ENCODE measurements at regions not wholly inside any gene's neighbourhood (a gene's known extent, or its start where the extent isn't known, plus 50 kb on each side); places are given as distances from the start of the nearest gene placed in this dataset.

- no peak overlapping the region for H3K27ac ChIP-seq (ENCODE audit: low read length)
- no CpG with 5 or more reads among the region's 3 CpGs for WGBS (ENCODE audit: insufficient coverage, insufficient read length)
- H3K4me1 ChIP-seq (ENCODE audit: control insufficient read depth, insufficient read depth, low read length) = peaks cover 20% of the 10 kb centered on the region
- no peaks in the 10 kb centered on the region for H3K9me3 ChIP-seq (ENCODE audit: control insufficient read depth, insufficient read depth, low read length)
- H3K27me3 ChIP-seq (ENCODE audit: control insufficient read depth, insufficient read depth, low read length) = no peaks in the 10 kb centered on the region
- no peak for DNase-seq (ENCODE audit: low read depth, low spot score)
- no peaks in the 10 kb centered on the region for H3K36me3 ChIP-seq (ENCODE audit: control insufficient read depth, insufficient read depth, low read length)
- H3K4me3 ChIP-seq (ENCODE audit: low read length) = no peak overlapping the region
Measured at GRCh38 chr19:28293685-28294084, 919.3 kb downstream of the UQCRFS1 start.

- no CpG with 5 or more reads among the region's 10 CpGs for WGBS (ENCODE audit: insufficient coverage, insufficient read length)
- Histone ChIP-seq H3K4me1 (ENCODE audit: control insufficient read depth, insufficient read depth, low read length) (peaks cover 20% of the 10 kb centered on the region), H3K4me3 (ENCODE audit: low read length) (no peak overlapping the region), H3K27ac (ENCODE audit: low read length) (no peak overlapping the region), H3K9me3 (ENCODE audit: control insufficient read depth, insufficient read depth, low read length) (no peaks in the 10 kb centered on the region), H3K36me3 (ENCODE audit: control insufficient read depth, insufficient read depth, low read length) (no peaks in the 10 kb centered on the region), H3K27me3 (ENCODE audit: control insufficient read depth, insufficient read depth, low read length) (no peaks in the 10 kb centered on the region)
- DNase-seq (ENCODE audit: low read depth, low spot score) = peak; percentile 50
Measured at GRCh38 chr19:28292822-28293500, 920.0 kb downstream of the UQCRFS1 start.

GRCh38 chr19:28291874-28292273, 921.1 kb downstream of the UQCRFS1 start:
- DNase-seq (ENCODE audit: low read depth, low spot score) = no peak
- Histone ChIP-seq H3K4me3 (ENCODE audit: low read length) (no peak overlapping the region), H3K27me3 (ENCODE audit: control insufficient read depth, insufficient read depth, low read length) (no peaks in the 10 kb centered on the region), H3K9me3 (ENCODE audit: control insufficient read depth, insufficient read depth, low read length) (no peaks in the 10 kb centered on the region), H3K4me1 (ENCODE audit: control insufficient read depth, insufficient read depth, low read length) (peaks cover 20% of the 10 kb centered on the region), H3K27ac (ENCODE audit: low read length) (no peak overlapping the region), H3K36me3 (ENCODE audit: control insufficient read depth, insufficient read depth, low read length) (no peaks in the 10 kb centered on the region)
- no CpG with 5 or more reads among the region's 4 CpGs for WGBS (ENCODE audit: insufficient coverage, insufficient read length)

GRCh38 chr19:28290963-28291657, 921.8 kb downstream of the UQCRFS1 start:
- Histone ChIP-seq H3K9me3 (ENCODE audit: control insufficient read depth, insufficient read depth, low read length) (no peaks in the 10 kb centered on the region), H3K4me1 (ENCODE audit: control insufficient read depth, insufficient read depth, low read length) (peaks cover 20% of the 10 kb centered on the region), H3K36me3 (ENCODE audit: control insufficient read depth, insufficient read depth, low read length) (no peaks in the 10 kb centered on the region), H3K27ac (ENCODE audit: low read length) (no peak overlapping the region), H3K4me3 (ENCODE audit: low read length) (no peak overlapping the region), H3K27me3 (ENCODE audit: control insufficient read depth, insufficient read depth, low read length) (no peaks in the 10 kb centered on the region)
- no peak for DNase-seq (ENCODE audit: low read depth, low spot score)
- no CpG with 5 or more reads among the region's 3 CpGs for WGBS (ENCODE audit: insufficient coverage, insufficient read length)

- H3K27me3 ChIP-seq (ENCODE audit: control insufficient read depth, insufficient read depth, low read length) = no peaks in the 10 kb centered on the region
- no peak for DNase-seq (ENCODE audit: low read depth, low spot score)
- H3K4me3 ChIP-seq (ENCODE audit: low read length) = no peak overlapping the region
- no peak overlapping the region for H3K27ac ChIP-seq (ENCODE audit: low read length)
- peaks cover 20% of the 10 kb centered on the region for H3K4me1 ChIP-seq (ENCODE audit: control insufficient read depth, insufficient read depth, low read length)
- H3K36me3 ChIP-seq (ENCODE audit: control insufficient read depth, insufficient read depth, low read length) = no peaks in the 10 kb centered on the region
- WGBS (ENCODE audit: insufficient coverage, insufficient read length) = no CpG with 5 or more reads among the region's 9 CpGs
- H3K9me3 ChIP-seq (ENCODE audit: control insufficient read depth, insufficient read depth, low read length) = no peaks in the 10 kb centered on the region
Measured at GRCh38 chr19:28289295-28290063, 923.5 kb downstream of the UQCRFS1 start.

- Histone ChIP-seq H3K4me1 (ENCODE audit: control insufficient read depth, insufficient read depth, low read length) (peaks cover 16% of the 10 kb centered on the region), H3K9me3 (ENCODE audit: control insufficient read depth, insufficient read depth, low read length) (no peaks in the 10 kb centered on the region), H3K4me3 (ENCODE audit: low read length) (no peak overlapping the region)
Measured at GRCh38 chr19:28288572-28289264, 924.2 kb downstream of the UQCRFS1 start.

GRCh38 chr19:28285917-28286316, 927.0 kb downstream of the UQCRFS1 start:
- no peak overlapping the region for H3K4me3 ChIP-seq (ENCODE audit: low read length)
- no peak for DNase-seq (ENCODE audit: low read depth, low spot score)
- H3K36me3 ChIP-seq (ENCODE audit: control insufficient read depth, insufficient read depth, low read length) = no peaks in the 10 kb centered on the region
- no peaks in the 10 kb centered on the region for H3K9me3 ChIP-seq (ENCODE audit: control insufficient read depth, insufficient read depth, low read length)
- H3K4me1 ChIP-seq (ENCODE audit: control insufficient read depth, insufficient read depth, low read length) = peaks cover 2% of the 10 kb centered on the region; the same call in 1 of the 2 replicates
- no peaks in the 10 kb centered on the region for H3K27me3 ChIP-seq (ENCODE audit: control insufficient read depth, insufficient read depth, low read length)
- H3K27ac ChIP-seq (ENCODE audit: low read length) = no peak overlapping the region
- no CpG with 5 or more reads among the region's 2 CpGs for WGBS (ENCODE audit: insufficient coverage, insufficient read length)

More at GRCh38 chr19:28288572-28289264, 924.2 kb downstream of the UQCRFS1 start:
- Histone ChIP-seq H3K36me3 (ENCODE audit: control insufficient read depth, insufficient read depth, low read length) (no peaks in the 10 kb centered on the region), H3K27me3 (ENCODE audit: control insufficient read depth, insufficient read depth, low read length) (no peaks in the 10 kb centered on the region), H3K27ac (ENCODE audit: low read length) (no peak overlapping the region)
- WGBS (ENCODE audit: insufficient coverage, insufficient read length) = no CpG with 5 or more reads among the region's 5 CpGs
- DNase-seq (ENCODE audit: low read depth, low spot score) = no peak

GRCh38 chr19:28285078-28285477, 927.9 kb downstream of the UQCRFS1 start:
- Histone ChIP-seq H3K27ac (ENCODE audit: low read length) (no peak overlapping the region), H3K4me1 (ENCODE audit: control insufficient read depth, insufficient read depth, low read length) (no peaks in the 10 kb centered on the region; the same call in 1 of the 2 replicates), H3K9me3 (ENCODE audit: control insufficient read depth, insufficient read depth, low read length) (no peaks in the 10 kb centered on the region), H3K27me3 (ENCODE audit: control insufficient read depth, insufficient read depth, low read length) (no peaks in the 10 kb centered on the region), H3K36me3 (ENCODE audit: control insufficient read depth, insufficient read depth, low read length) (no peaks in the 10 kb centered on the region), H3K4me3 (ENCODE audit: low read length) (no peak overlapping the region)
- no peak for DNase-seq (ENCODE audit: low read depth, low spot score)

- Histone ChIP-seq H3K27ac (ENCODE audit: low read length) (no peak overlapping the region), H3K27me3 (ENCODE audit: control insufficient read depth, insufficient read depth, low read length) (no peaks in the 10 kb centered on the region), H3K4me1 (ENCODE audit: control insufficient read depth, insufficient read depth, low read length) (no peaks in the 10 kb centered on the region), H3K9me3 (ENCODE audit: control insufficient read depth, insufficient read depth, low read length) (no peaks in the 10 kb centered on the region), H3K4me3 (ENCODE audit: low read length) (no peak overlapping the region), H3K36me3 (ENCODE audit: control insufficient read depth, insufficient read depth, low read length) (no peaks in the 10 kb centered on the region)
- no peak for DNase-seq (ENCODE audit: low read depth, low spot score)
Measured at GRCh38 chr19:28284389-28284788, 928.6 kb downstream of the UQCRFS1 start.

GRCh38 chr19:28283592-28283991, 929.4 kb downstream of the UQCRFS1 start:
- Histone ChIP-seq H3K4me1 (ENCODE audit: control insufficient read depth, insufficient read depth, low read length) (no peaks in the 10 kb centered on the region), H3K36me3 (ENCODE audit: control insufficient read depth, insufficient read depth, low read length) (no peaks in the 10 kb centered on the region), H3K9me3 (ENCODE audit: control insufficient read depth, insufficient read depth, low read length) (no peaks in the 10 kb centered on the region), H3K4me3 (ENCODE audit: low read length) (no peak overlapping the region), H3K27me3 (ENCODE audit: control insufficient read depth, insufficient read depth, low read length) (no peaks in the 10 kb centered on the region), H3K27ac (ENCODE audit: low read length) (no peak overlapping the region)
- DNase-seq (ENCODE audit: low read depth, low spot score) = no peak
- WGBS (ENCODE audit: insufficient coverage, insufficient read length) = 100% methylated on average over 2 of the region's 2 CpGs

Measured in iPS DF 6.9 (cell line).